Calu3 (cell line): ENCODE measurements at regions not wholly inside any gene's neighbourhood (a gene's known extent, or its start where the extent isn't known, plus 50 kb on each side); places are given as distances from the start of the nearest gene placed in this dataset.

Experiments
- BruUV-seq: library from RNA; stranded (reverse); fragments of 400-500 nt; replicated peaks from 2 replicates; lab custom pipeline; 2021; lab: Mats Ljungman, UMichigan
- CTCF ChIA-PET: fragments of 300-600 bp; sonication (Branson Sonifier 250); formaldehyde crosslinking; loops from one replicate; lab custom pipeline; 2022; ENCODE audit warnings: antibody characterized with exemption; lab: Charles Lee
- DNase-seq: peaks from one replicate; pipeline ENCODE4 v3.0.0; 2022
- H3K27ac Mint-ChIP-seq: one replicate; pipeline ENCODE4 v1.8.0; 2022; ENCODE audit warnings: mixed read lengths; ENCODE audit not compliant: unreplicated experiment
- H3K27me3 Mint-ChIP-seq: one replicate; pipeline ENCODE4 v1.8.0; 2022; ENCODE audit warnings: mixed read lengths; ENCODE audit not compliant: unreplicated experiment
- H3K36me3 Mint-ChIP-seq: one replicate; pipeline ENCODE4 v1.8.0; 2022; ENCODE audit warnings: mild to moderate bottlenecking, moderate library complexity, mixed read lengths; ENCODE audit not compliant: insufficient read depth, unreplicated experiment
- H3K4me1 Mint-ChIP-seq: one replicate; pipeline ENCODE4 v1.8.0; 2022; ENCODE audit warnings: mild to moderate bottlenecking, low read depth, mixed read lengths; ENCODE audit not compliant: unreplicated experiment
- H3K4me3 Mint-ChIP-seq: one replicate; pipeline ENCODE4 v1.8.0; 2022; ENCODE audit warnings: mild to moderate bottlenecking, low read depth, moderate library complexity, mixed read lengths; ENCODE audit not compliant: unreplicated experiment
- H3K9me3 Mint-ChIP-seq: one replicate; pipeline ENCODE4 v1.8.0; 2022; ENCODE audit warnings: low read depth, mixed read lengths; ENCODE audit not compliant: unreplicated experiment
- CTCF ChIP-seq: fragments of 200-600 bp; IDR thresholded peaks from one replicate; pipeline ENCODE4 v1.8.0; 2022; ENCODE audit warnings: antibody characterized with exemption; ENCODE audit not compliant: unreplicated experiment
- intact Hi-C: fragments of 100-400 bp; cut with micrococcal nuclease; formaldehyde crosslinking; loops from one replicate; pipeline ENCODE4 v1.10.0; 2022; ENCODE audit not compliant: unreplicated experiment

GRCh38 chr12:20317554-20317953 lies 50.8 kb upstream of the PDE3A start:
- no peak overlapping the region for H3K4me3 Mint-ChIP-seq
- H3K9me3 Mint-ChIP-seq: no peaks in the 10 kb centered on the region
- no peaks in the 10 kb centered on the region for H3K27me3 Mint-ChIP-seq
- no peaks in the 10 kb centered on the region for H3K4me1 Mint-ChIP-seq
- H3K27ac Mint-ChIP-seq: no peak overlapping the region
- BruUV-seq: no TSS peak
- no peak for DNase-seq
- no peaks in the 10 kb centered on the region for H3K36me3 Mint-ChIP-seq
- TF ChIP-seq CTCF: no peak
- CTCF ChIA-PET: no interaction called here
- intact Hi-C loops: no loop called here
